GM12872 (cell line): ENCODE measurements at regions not wholly inside any gene's neighbourhood (a gene's known extent, or its start where the extent isn't known, plus 50 kb on each side); places are given as distances from the start of the nearest gene placed in this dataset.

Source experiments
- CTCF ChIP-seq: IDR thresholded peaks from 3 replicates; pipeline ENCODE4 v1.5.1; 2011; ENCODE audit warnings: low read depth, mild to moderate bottlenecking, low read length, moderate library complexity; ENCODE audit not compliant: insufficient read depth

- TF ChIP-seq CTCF: no peak
Measured at GRCh38 chr2:19216676-19217602, 141.5 kb downstream of the OSR1 start.

- TF ChIP-seq CTCF: no peak
Measured at GRCh38 chr2:19216238-19216637, 142.2 kb downstream of the OSR1 start.

GRCh38 chr2:19214682-19215391, 143.6 kb downstream of the OSR1 start:
- no peak for TF ChIP-seq CTCF

GRCh38 chr2:19209575-19210341, 148.7 kb downstream of the OSR1 start:
- no peak for TF ChIP-seq CTCF

- no peak for TF ChIP-seq CTCF
Measured at GRCh38 chr2:19208479-19209199, 149.8 kb downstream of the OSR1 start.

GRCh38 chr2:19207452-19207851, 151.0 kb downstream of the OSR1 start:
- TF ChIP-seq CTCF: no peak
